ENCODE measurements at regions not wholly inside any gene's neighbourhood (a gene's known extent, or its start where the extent isn't known, plus 50 kb on each side); places are given as distances from the start of the nearest gene placed in this dataset.
"Not testable (repeated sequence)": the region's sequence is repeated elsewhere in the genome, so short reads cannot be mapped to it uniquely, and the experiment has no call there.

GRCh38 chr18:44558767-44559166, 121.9 kb upstream of the SETBP1 start:
- Histone ChIP-seq H3K4me1 (ENCODE audit: control insufficient read depth in 5 of 5, insufficient read depth in 5 of 5, low read length in 5 of 5) (no peaks in the 10 kb centered on the region), H3K9me3 (ENCODE audit: control insufficient read depth in 5 of 5, low read length in 5 of 5) (no peaks in the 10 kb centered on the region), H3K27ac (ENCODE audit: low read depth, low read length) (no peak overlapping the region), H3K27me3 (ENCODE audit: control insufficient read depth in 5 of 5, insufficient read depth in 4 of 5, low read length in 5 of 5) (no peaks in the 10 kb centered on the region), H3K36me3 (ENCODE audit: control insufficient read depth in 5 of 5, insufficient read depth in 5 of 5, low read length in 5 of 5) (no peaks in the 10 kb centered on the region), H3K4me3 (ENCODE audit: low read depth in 1 of 5, low read length in 5 of 5) (no peak overlapping the region), H3K9ac (ENCODE audit: low read length in 5 of 5) (no peak overlapping the region)

- Histone ChIP-seq H3K36me3 (ENCODE audit: control insufficient read depth in 5 of 5, insufficient read depth in 5 of 5, low read length in 5 of 5) (no peaks in the 10 kb centered on the region), H3K27ac (ENCODE audit: low read depth, low read length) (no peak overlapping the region), H3K4me3 (ENCODE audit: low read depth in 1 of 5, low read length in 5 of 5) (no peak overlapping the region), H3K9ac (ENCODE audit: low read length in 5 of 5) (no peak overlapping the region), H3K27me3 (ENCODE audit: control insufficient read depth in 5 of 5, insufficient read depth in 4 of 5, low read length in 5 of 5) (no peaks in the 10 kb centered on the region), H3K9me3 (ENCODE audit: control insufficient read depth in 5 of 5, low read length in 5 of 5) (no peaks in the 10 kb centered on the region), H3K4me1 (ENCODE audit: control insufficient read depth in 5 of 5, insufficient read depth in 5 of 5, low read length in 5 of 5) (no peaks in the 10 kb centered on the region)
These were observed 117.7 kb upstream of the SETBP1 start for GRCh38 chr18:44562986-44563385.

GRCh38 chr18:44564922-44565321, 115.8 kb upstream of the SETBP1 start:
- H3K9ac ChIP-seq (ENCODE audit: low read length in 5 of 5) = no peak overlapping the region
- no peaks in the 10 kb centered on the region for H3K4me1 ChIP-seq (ENCODE audit: control insufficient read depth in 5 of 5, insufficient read depth in 5 of 5, low read length in 5 of 5)
- H3K36me3 ChIP-seq (ENCODE audit: control insufficient read depth in 5 of 5, insufficient read depth in 5 of 5, low read length in 5 of 5) = no peaks in the 10 kb centered on the region
- H3K4me3 ChIP-seq (ENCODE audit: low read depth in 1 of 5, low read length in 5 of 5) = no peak overlapping the region
- H3K27me3 ChIP-seq (ENCODE audit: control insufficient read depth in 5 of 5, insufficient read depth in 4 of 5, low read length in 5 of 5) = no peaks in the 10 kb centered on the region
- no peaks in the 10 kb centered on the region for H3K9me3 ChIP-seq (ENCODE audit: control insufficient read depth in 5 of 5, low read length in 5 of 5)
- no peak overlapping the region for H3K27ac ChIP-seq (ENCODE audit: low read depth, low read length)

GRCh38 chr18:44568342-44568741, 112.3 kb upstream of the SETBP1 start:
- Histone ChIP-seq H3K4me3 (ENCODE audit: low read depth in 1 of 5, low read length in 5 of 5) (no peak overlapping the region), H3K27me3 (ENCODE audit: control insufficient read depth in 5 of 5, insufficient read depth in 4 of 5, low read length in 5 of 5) (no peaks in the 10 kb centered on the region), H3K4me1 (ENCODE audit: control insufficient read depth in 5 of 5, insufficient read depth in 5 of 5, low read length in 5 of 5) (no peaks in the 10 kb centered on the region), H3K9ac (ENCODE audit: low read length in 5 of 5) (no peak overlapping the region), H3K27ac (ENCODE audit: low read depth, low read length) (no peak overlapping the region), H3K36me3 (ENCODE audit: control insufficient read depth in 5 of 5, insufficient read depth in 5 of 5, low read length in 5 of 5) (no peaks in the 10 kb centered on the region), H3K9me3 (ENCODE audit: control insufficient read depth in 5 of 5, low read length in 5 of 5) (no peaks in the 10 kb centered on the region)

GRCh38 chr18:44568986-44569385, 111.7 kb upstream of the SETBP1 start:
- Histone ChIP-seq H3K27me3 (ENCODE audit: control insufficient read depth in 5 of 5, insufficient read depth in 4 of 5, low read length in 5 of 5) (no peaks in the 10 kb centered on the region), H3K4me1 (ENCODE audit: control insufficient read depth in 5 of 5, insufficient read depth in 5 of 5, low read length in 5 of 5) (no peaks in the 10 kb centered on the region), H3K4me3 (ENCODE audit: low read depth in 1 of 5, low read length in 5 of 5) (no peak overlapping the region), H3K36me3 (ENCODE audit: control insufficient read depth in 5 of 5, insufficient read depth in 5 of 5, low read length in 5 of 5) (no peaks in the 10 kb centered on the region), H3K9me3 (ENCODE audit: control insufficient read depth in 5 of 5, low read length in 5 of 5) (no peaks in the 10 kb centered on the region), H3K9ac (ENCODE audit: low read length in 5 of 5) (no peak overlapping the region), H3K27ac (ENCODE audit: low read depth, low read length) (no peak overlapping the region)

GRCh38 chr18:44569391-44570055, 111.2 kb upstream of the SETBP1 start:
- no peak overlapping the region for H3K27ac ChIP-seq (ENCODE audit: low read depth, low read length)
- H3K9me3 ChIP-seq (ENCODE audit: control insufficient read depth in 5 of 5, low read length in 5 of 5) = no peaks in the 10 kb centered on the region
- H3K9ac ChIP-seq (ENCODE audit: low read length in 5 of 5) = no peak overlapping the region
- no peaks in the 10 kb centered on the region for H3K4me1 ChIP-seq (ENCODE audit: control insufficient read depth in 5 of 5, insufficient read depth in 5 of 5, low read length in 5 of 5)
- no peaks in the 10 kb centered on the region for H3K36me3 ChIP-seq (ENCODE audit: control insufficient read depth in 5 of 5, insufficient read depth in 5 of 5, low read length in 5 of 5)
- H3K27me3 ChIP-seq (ENCODE audit: control insufficient read depth in 5 of 5, insufficient read depth in 4 of 5, low read length in 5 of 5) = no peaks in the 10 kb centered on the region
- no peak overlapping the region for H3K4me3 ChIP-seq (ENCODE audit: low read depth in 1 of 5, low read length in 5 of 5)

- no peaks in the 10 kb centered on the region for H3K27me3 ChIP-seq (ENCODE audit: control insufficient read depth in 5 of 5, insufficient read depth in 4 of 5, low read length in 5 of 5)
- no peak overlapping the region for H3K4me3 ChIP-seq (ENCODE audit: low read depth in 1 of 5, low read length in 5 of 5)
- H3K9me3 ChIP-seq (ENCODE audit: control insufficient read depth in 5 of 5, low read length in 5 of 5) = no peaks in the 10 kb centered on the region
- H3K4me1 ChIP-seq (ENCODE audit: control insufficient read depth in 5 of 5, insufficient read depth in 5 of 5, low read length in 5 of 5) = no peaks in the 10 kb centered on the region
- H3K9ac ChIP-seq (ENCODE audit: low read length in 5 of 5) = no peak overlapping the region
- H3K36me3 ChIP-seq (ENCODE audit: control insufficient read depth in 5 of 5, insufficient read depth in 5 of 5, low read length in 5 of 5) = no peaks in the 10 kb centered on the region
- H3K27ac ChIP-seq (ENCODE audit: low read depth, low read length) = no peak overlapping the region
These were observed 101.5 kb upstream of the SETBP1 start for GRCh38 chr18:44579028-44579702.

GRCh38 chr18:44579745-44580144, 100.9 kb upstream of the SETBP1 start:
- Histone ChIP-seq H3K27me3 (ENCODE audit: control insufficient read depth in 5 of 5, insufficient read depth in 4 of 5, low read length in 5 of 5) (no peaks in the 10 kb centered on the region), H3K27ac (ENCODE audit: low read depth, low read length) (no peak overlapping the region), H3K4me1 (ENCODE audit: control insufficient read depth in 5 of 5, insufficient read depth in 5 of 5, low read length in 5 of 5) (no peaks in the 10 kb centered on the region), H3K9me3 (ENCODE audit: control insufficient read depth in 5 of 5, low read length in 5 of 5) (no peaks in the 10 kb centered on the region), H3K4me3 (ENCODE audit: low read depth in 1 of 5, low read length in 5 of 5) (no peak overlapping the region), H3K9ac (ENCODE audit: low read length in 5 of 5) (no peak overlapping the region), H3K36me3 (ENCODE audit: control insufficient read depth in 5 of 5, insufficient read depth in 5 of 5, low read length in 5 of 5) (no peaks in the 10 kb centered on the region)

GRCh38 chr18:44580159-44580558, 100.5 kb upstream of the SETBP1 start:
- Histone ChIP-seq H3K27ac (ENCODE audit: low read depth, low read length) (no peak overlapping the region), H3K27me3 (ENCODE audit: control insufficient read depth in 5 of 5, insufficient read depth in 4 of 5, low read length in 5 of 5) (no peaks in the 10 kb centered on the region), H3K4me1 (ENCODE audit: control insufficient read depth in 5 of 5, insufficient read depth in 5 of 5, low read length in 5 of 5) (no peaks in the 10 kb centered on the region), H3K9me3 (ENCODE audit: control insufficient read depth in 5 of 5, low read length in 5 of 5) (no peaks in the 10 kb centered on the region), H3K4me3 (ENCODE audit: low read depth in 1 of 5, low read length in 5 of 5) (no peak overlapping the region), H3K36me3 (ENCODE audit: control insufficient read depth in 5 of 5, insufficient read depth in 5 of 5, low read length in 5 of 5) (no peaks in the 10 kb centered on the region), H3K9ac (ENCODE audit: low read length in 5 of 5) (no peak overlapping the region)

GRCh38 chr18:44580782-44581181, 99.9 kb upstream of the SETBP1 start:
- H3K9me3 ChIP-seq (ENCODE audit: control insufficient read depth in 5 of 5, low read length in 5 of 5); H3K9ac ChIP-seq (ENCODE audit: low read length in 5 of 5); H3K4me1 ChIP-seq (ENCODE audit: control insufficient read depth in 5 of 5, insufficient read depth in 5 of 5, low read length in 5 of 5); H3K27ac ChIP-seq (ENCODE audit: low read depth, low read length); H3K4me3 ChIP-seq (ENCODE audit: low read depth in 1 of 5, low read length in 5 of 5); H3K27me3 ChIP-seq (ENCODE audit: control insufficient read depth in 5 of 5, insufficient read depth in 4 of 5, low read length in 5 of 5); H3K36me3 ChIP-seq (ENCODE audit: control insufficient read depth in 5 of 5, insufficient read depth in 5 of 5, low read length in 5 of 5): not testable (repeated sequence)

All from subcutaneous abdominal adipose tissue (tissue), 5 donors.